Activated CD8-positive, alpha-beta T cell treated with anti-CD3 and anti-CD28 coated beads, Interleukin-2, amount 10 ng/mL, durations not matched to agents 7 days and 5 days (primary cell): ENCODE measurements at regions not wholly inside any gene's neighbourhood (a gene's known extent, or its start where the extent isn't known, plus 50 kb on each side); places are given as distances from the start of the nearest gene placed in this dataset.

Experiments used
- ATAC-seq: fragments of 150-1000 bp; cut with Tn5 transposase; one replicate; pipeline ENCODE4 v1.10.0; 2021; ENCODE audit warnings: moderate library complexity
- CTCF ChIA-PET: fragments of 350-600 bp; sonication (Branson Sonifier 250); formaldehyde crosslinking; loops from one replicate; lab custom pipeline; 2021; ENCODE audit warnings: antibody characterized with exemption; lab: Charles Lee
- POLR2A ChIA-PET: fragments of 350-600 bp; sonication (Branson Sonifier 250); formaldehyde crosslinking; loops from one replicate; lab custom pipeline; 2021; ENCODE audit warnings: antibody characterized with exemption; lab: Charles Lee
- DNase-seq: peaks from one replicate; pipeline ENCODE4 v3.0.0-alpha.2; 2020
- H3K27ac Mint-ChIP-seq: one replicate; pipeline ENCODE4 v1.8.0; 2021; ENCODE audit warnings: mild to moderate bottlenecking, mixed read lengths
- H3K27me3 Mint-ChIP-seq: one replicate; pipeline ENCODE4 v1.8.0; 2021; ENCODE audit warnings: low read depth, mixed read lengths
- H3K36me3 Mint-ChIP-seq: one replicate; pipeline ENCODE4 v1.8.0; 2021; ENCODE audit warnings: low read depth, mixed read lengths
- H3K4me1 Mint-ChIP-seq: one replicate; pipeline ENCODE4 v1.8.0; 2021; ENCODE audit warnings: low read depth, mixed read lengths
- H3K4me3 Mint-ChIP-seq: one replicate; pipeline ENCODE4 v1.8.0; 2021; ENCODE audit warnings: mild to moderate bottlenecking, mixed read lengths
- H3K9me3 Mint-ChIP-seq: one replicate; pipeline ENCODE4 v1.8.0; 2022; ENCODE audit warnings: mixed read lengths; ENCODE audit not compliant: insufficient read depth

GRCh38 chr1:22237433-22238093 lies 94.7 kb upstream of the WNT4 start:
- H3K9me3 Mint-ChIP-seq: no peaks in the 10 kb centered on the region
- no peaks in the 10 kb centered on the region for H3K36me3 Mint-ChIP-seq
- peaks cover 6% of the 10 kb centered on the region for H3K27me3 Mint-ChIP-seq
- ChIA-PET POLR2A (no interaction called here), CTCF (no interaction called here)
- DNase-seq (no peak), ATAC-seq (no peak)
- H3K4me3 Mint-ChIP-seq: no peak overlapping the region
- H3K4me1 Mint-ChIP-seq: no peaks in the 10 kb centered on the region
- no peak overlapping the region for H3K27ac Mint-ChIP-seq

DNA sequence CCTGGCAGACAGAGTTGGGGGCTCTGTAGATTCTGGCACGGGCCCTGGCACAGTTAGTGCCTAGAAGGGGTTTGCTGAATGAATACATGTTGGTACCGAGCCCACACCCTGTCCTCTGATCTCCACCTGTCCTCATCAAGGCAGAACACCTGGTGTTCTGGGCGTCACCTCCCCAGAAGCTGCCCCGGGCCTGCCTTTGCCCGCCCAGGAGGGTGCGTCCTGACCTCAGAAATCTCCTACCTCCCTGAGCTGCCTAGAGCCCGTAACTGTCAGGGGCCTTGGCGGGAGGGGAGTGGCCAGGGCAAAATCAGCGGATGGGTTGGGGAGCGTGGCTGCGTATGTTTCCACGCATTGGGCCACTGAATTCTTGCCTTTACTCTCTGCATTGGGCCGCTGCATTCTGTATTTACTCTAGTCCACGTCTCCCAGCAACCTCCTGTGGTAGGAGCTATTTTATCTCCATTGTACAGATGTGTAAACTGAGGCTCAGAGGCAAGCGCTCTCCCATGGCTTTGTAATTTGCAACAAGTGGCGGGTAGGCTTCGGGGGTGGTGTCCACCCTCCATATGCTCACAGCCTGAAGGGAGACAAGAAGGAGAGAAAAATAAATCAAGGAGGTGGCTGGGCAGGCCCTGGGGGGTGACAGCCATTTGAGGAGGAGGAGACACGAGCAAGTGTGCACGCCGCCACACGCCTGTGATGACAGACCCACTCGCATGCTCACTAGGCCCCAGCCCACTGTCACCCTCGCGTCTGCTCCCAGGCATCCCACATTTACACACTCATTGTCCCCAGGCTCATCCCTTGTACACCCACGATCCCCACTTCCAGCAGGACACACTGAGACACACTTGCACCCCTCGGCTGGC lies 95.7 kb upstream of the WNT4 start:
- Mint-ChIP-seq H3K9me3 (no peaks in the 10 kb centered on the region), H3K4me1 (no peaks in the 10 kb centered on the region), H3K36me3 (no peaks in the 10 kb centered on the region), H3K27me3 (peaks cover 6% of the 10 kb centered on the region), H3K4me3 (no peak overlapping the region), H3K27ac (no peak overlapping the region)
- DNase-seq (no peak), ATAC-seq (no peak)
- ChIA-PET CTCF (no interaction called here), POLR2A (no interaction called here)

DNA sequence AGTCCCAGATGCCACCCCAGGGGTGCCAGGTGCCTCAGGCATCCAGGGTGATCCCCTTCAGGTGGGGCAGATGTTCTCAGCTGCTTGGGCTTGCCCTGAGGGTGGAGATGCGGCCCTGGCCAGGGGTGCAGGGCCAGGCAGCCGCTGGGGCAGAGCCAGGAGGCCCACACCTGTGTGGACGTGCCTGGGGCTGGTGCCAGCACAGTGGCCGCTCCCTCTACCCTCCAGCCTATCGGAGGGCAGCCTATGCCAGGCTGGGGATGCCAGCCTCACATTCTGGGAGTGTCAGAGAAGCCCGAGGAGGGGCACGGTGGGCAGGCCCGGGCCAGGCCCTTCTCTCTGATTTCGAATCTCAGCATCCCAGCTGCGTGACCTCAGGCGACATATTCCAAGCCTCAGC lies 96.5 kb upstream of the WNT4 start:
- Mint-ChIP-seq H3K9me3 (no peaks in the 10 kb centered on the region), H3K4me3 (no peak overlapping the region), H3K27me3 (peaks cover 4% of the 10 kb centered on the region), H3K36me3 (no peaks in the 10 kb centered on the region), H3K4me1 (no peaks in the 10 kb centered on the region), H3K27ac (no peak overlapping the region)
- ATAC-seq (no peak), DNase-seq (no peak)
- POLR2A ChIA-PET: no interaction called here
- CTCF ChIA-PET: no interaction called here

GRCh38 chr1:22241250-22241649 lies 98.4 kb upstream of the WNT4 start:
- Mint-ChIP-seq H3K4me3 (no peak overlapping the region), H3K4me1 (no peaks in the 10 kb centered on the region), H3K9me3 (no peaks in the 10 kb centered on the region), H3K36me3 (no peaks in the 10 kb centered on the region), H3K27me3 (peaks cover 3% of the 10 kb centered on the region), H3K27ac (no peak overlapping the region)
- ChIA-PET CTCF (no interaction called here), POLR2A (no interaction called here)
- no peak for ATAC-seq
- no peak for DNase-seq

DNA sequence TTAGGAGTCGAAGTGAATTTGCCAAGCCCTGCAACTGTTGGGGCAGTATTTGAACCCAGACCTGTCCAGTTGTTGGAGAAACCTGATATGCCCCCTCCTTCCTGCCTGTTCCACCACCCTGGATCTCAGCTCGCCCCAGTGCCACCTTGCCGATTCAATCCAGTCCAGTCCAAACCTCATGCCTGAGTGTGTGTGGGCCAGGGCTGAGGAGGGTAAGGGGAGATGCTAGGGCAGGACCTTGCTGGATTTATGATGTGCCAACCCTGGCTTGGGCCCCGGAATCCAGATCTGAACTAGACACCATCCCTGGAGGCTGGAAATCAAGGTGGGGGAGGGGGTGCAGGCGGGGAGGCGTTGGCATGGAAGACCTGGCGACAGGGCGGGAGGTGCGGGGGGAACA lies 98.9 kb upstream of the WNT4 start:
- no peak for ATAC-seq
- no peaks in the 10 kb centered on the region for H3K9me3 Mint-ChIP-seq
- H3K36me3 Mint-ChIP-seq: no peaks in the 10 kb centered on the region
- ChIA-PET CTCF (no interaction called here), POLR2A (no interaction called here)
- H3K27ac Mint-ChIP-seq: no peak overlapping the region
- peaks cover 6% of the 10 kb centered on the region for H3K27me3 Mint-ChIP-seq
- DNase-seq: no peak
- no peaks in the 10 kb centered on the region for H3K4me1 Mint-ChIP-seq
- no peak overlapping the region for H3K4me3 Mint-ChIP-seq

DNA sequence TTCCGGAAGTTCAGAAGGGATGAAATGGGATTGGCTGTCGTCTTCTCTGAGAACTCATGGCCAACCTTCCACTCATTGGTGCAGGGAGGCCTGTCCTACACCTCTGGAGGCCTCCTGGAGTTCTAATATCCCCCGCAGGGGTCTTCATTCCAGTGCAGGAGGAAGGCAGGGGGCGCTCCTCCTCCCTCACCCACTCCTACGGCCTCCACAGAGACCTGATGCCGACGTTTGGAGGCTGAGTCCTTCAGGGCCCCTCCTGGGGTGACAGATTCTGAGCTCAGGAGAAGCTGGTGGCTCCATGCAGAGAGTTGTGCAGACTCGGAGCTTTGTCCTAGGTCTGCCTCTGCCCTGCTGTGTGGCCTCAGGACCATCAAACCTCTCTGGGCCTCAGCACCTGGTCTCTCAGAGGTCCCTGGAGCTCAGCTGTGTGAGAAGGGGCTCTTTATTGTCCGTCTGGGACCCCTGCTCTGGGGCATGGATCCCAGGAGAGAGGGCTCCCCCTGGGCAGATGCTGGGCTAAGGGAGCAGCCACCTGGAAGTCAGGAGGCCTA lies 102.3 kb upstream of the WNT4 start:
- Mint-ChIP-seq H3K9me3 (no peaks in the 10 kb centered on the region), H3K4me3 (no peak overlapping the region), H3K36me3 (no peaks in the 10 kb centered on the region), H3K27ac (no peak overlapping the region), H3K27me3 (peaks cover 6% of the 10 kb centered on the region), H3K4me1 (no peaks in the 10 kb centered on the region)
- DNase-seq (no peak), ATAC-seq (no peak)
- ChIA-PET POLR2A (no interaction called here), CTCF (no interaction called here)

DNA sequence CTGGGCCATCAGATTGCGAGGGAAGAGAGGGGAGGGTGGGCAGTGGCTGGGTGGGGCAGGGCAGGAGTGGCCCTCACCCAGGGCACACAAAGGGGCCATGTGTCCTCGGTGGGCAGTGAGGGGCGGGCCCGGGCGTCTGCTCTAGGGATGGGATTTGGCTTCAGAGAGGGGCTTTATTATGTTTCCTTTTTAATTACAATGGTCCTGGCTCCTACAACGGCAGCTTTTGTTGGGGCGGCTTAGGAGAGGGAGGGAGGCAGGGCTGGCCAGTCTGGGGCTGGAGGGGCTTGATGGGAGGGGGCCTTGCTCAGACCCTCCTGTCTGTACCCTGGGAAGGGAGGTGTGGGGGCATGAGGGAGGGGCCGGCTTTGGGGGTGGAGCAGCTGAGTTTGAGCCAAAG lies 102.8 kb upstream of the WNT4 start:
- no peaks in the 10 kb centered on the region for H3K36me3 Mint-ChIP-seq
- H3K4me1 Mint-ChIP-seq: no peaks in the 10 kb centered on the region
- no peaks in the 10 kb centered on the region for H3K9me3 Mint-ChIP-seq
- CTCF ChIA-PET: no interaction called here
- POLR2A ChIA-PET: no interaction called here
- peaks cover 6% of the 10 kb centered on the region for H3K27me3 Mint-ChIP-seq
- no peak overlapping the region for H3K4me3 Mint-ChIP-seq
- no peak for ATAC-seq
- H3K27ac Mint-ChIP-seq: no peak overlapping the region
- DNase-seq: no peak

DNA sequence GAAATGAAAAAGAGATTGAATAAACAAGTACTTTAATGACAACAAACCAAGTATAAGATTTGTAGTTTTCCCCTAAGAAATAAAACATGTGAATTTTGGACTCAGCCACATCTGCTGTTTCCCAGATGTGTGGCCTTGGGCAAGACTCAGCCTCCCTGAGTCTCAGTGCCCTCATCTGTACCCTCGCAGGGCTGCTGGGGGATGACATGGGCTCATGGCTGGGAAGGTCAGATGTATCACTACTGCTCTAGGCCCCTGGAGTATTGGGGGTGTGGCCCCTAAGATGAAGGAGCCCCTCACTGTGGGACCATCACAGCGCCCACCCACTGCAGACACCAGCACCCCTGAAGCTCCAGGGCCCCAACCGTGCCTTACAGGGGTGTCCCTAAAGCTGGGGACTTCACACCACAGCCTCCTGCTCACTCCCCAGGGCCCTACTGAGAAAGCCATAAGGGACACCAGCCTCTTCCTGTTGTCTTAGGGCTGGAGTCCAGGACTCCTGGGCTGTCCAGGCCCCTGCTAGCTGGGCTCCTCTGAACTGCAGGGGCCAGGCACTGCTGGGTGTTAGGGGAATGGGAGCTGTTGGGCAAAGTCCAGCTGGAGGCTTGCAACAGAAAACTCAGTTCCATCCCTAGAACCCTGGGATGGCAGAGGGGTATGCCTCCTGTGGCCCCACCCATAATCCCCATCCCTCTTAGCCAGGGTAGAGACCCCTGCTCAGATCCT lies 104.0 kb upstream of the WNT4 start:
- Mint-ChIP-seq H3K4me3 (no peak overlapping the region), H3K27ac (no peak overlapping the region), H3K4me1 (no peaks in the 10 kb centered on the region), H3K9me3 (no peaks in the 10 kb centered on the region), H3K36me3 (no peaks in the 10 kb centered on the region), H3K27me3 (peaks cover 6% of the 10 kb centered on the region)
- no peak for DNase-seq
- ChIA-PET POLR2A (no interaction called here), CTCF (no interaction called here)
- ATAC-seq: no peak

DNA sequence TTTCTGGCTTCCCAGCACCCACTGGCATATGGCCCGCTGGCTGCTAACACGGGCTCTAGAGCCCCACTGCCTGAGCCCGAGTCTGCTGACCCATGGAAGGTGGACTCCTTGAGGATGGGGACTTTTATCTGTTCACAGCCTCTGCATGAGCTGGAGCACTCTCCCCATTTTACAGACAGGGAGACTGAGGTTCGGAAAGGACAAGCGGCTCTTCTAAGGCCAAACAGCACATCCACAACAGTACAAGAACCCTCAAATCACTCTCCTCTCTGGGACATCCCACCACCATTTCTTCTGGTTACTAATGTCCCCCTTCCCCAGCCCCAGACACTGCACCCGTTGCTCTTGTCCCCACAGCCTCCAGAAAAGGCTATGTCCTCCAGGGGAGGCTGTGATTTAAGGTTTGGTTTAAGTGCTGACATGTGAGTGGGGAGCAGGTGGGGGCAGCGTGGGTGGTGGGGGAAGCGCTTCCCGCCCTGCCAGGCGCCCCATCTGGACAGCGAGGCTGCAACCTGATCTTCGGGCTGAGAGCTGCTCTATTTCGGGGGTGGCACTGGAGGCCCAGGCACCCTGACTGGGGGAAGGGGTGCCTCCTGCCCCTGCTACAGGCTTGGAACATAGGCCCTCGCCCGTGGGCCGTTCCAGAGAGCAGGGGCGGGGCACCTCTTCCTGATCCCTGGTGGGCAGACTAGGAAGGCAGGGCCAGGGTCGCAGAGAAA lies 104.8 kb upstream of the WNT4 start:
- no peak for ATAC-seq
- Mint-ChIP-seq H3K4me3 (no peak overlapping the region), H3K4me1 (no peaks in the 10 kb centered on the region), H3K36me3 (no peaks in the 10 kb centered on the region), H3K9me3 (no peaks in the 10 kb centered on the region), H3K27me3 (peaks cover 6% of the 10 kb centered on the region), H3K27ac (no peak overlapping the region)
- CTCF ChIA-PET: no interaction called here
- DNase-seq: no peak
- POLR2A ChIA-PET: interaction anchor here (0.6 kb wide), 1 partner anchor 10 kb away, joined by 3 read pairs; no protein-coding TSS in a partner anchor

DNA sequence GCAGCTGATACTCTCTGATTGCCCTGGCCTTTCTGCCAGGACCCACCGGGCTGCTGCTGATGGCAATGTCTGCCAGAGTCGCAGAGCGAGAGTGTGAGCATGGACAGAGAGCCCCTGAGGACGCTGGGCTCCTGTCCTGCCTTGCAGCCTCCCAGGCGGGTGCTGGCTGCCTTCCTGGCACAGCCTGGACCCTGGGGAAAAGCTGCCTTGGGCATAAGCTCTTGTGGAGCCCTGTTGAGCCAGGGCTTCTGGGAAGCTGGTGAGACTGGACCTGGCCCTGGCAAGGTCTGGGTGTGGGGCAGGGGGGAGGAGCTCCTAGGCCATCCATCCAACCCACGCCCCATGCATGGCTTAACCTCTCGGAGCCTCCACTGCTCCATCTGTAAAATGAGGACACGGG lies 105.8 kb upstream of the WNT4 start:
- CTCF ChIA-PET: no interaction called here
- ATAC-seq: no peak
- H3K4me1 Mint-ChIP-seq: no peaks in the 10 kb centered on the region
- no peak for DNase-seq
- no peak overlapping the region for H3K27ac Mint-ChIP-seq
- peaks cover 11% of the 10 kb centered on the region for H3K27me3 Mint-ChIP-seq
- H3K4me3 Mint-ChIP-seq: no peak overlapping the region
- no peaks in the 10 kb centered on the region for H3K36me3 Mint-ChIP-seq
- POLR2A ChIA-PET: no interaction called here
- no peaks in the 10 kb centered on the region for H3K9me3 Mint-ChIP-seq

DNA sequence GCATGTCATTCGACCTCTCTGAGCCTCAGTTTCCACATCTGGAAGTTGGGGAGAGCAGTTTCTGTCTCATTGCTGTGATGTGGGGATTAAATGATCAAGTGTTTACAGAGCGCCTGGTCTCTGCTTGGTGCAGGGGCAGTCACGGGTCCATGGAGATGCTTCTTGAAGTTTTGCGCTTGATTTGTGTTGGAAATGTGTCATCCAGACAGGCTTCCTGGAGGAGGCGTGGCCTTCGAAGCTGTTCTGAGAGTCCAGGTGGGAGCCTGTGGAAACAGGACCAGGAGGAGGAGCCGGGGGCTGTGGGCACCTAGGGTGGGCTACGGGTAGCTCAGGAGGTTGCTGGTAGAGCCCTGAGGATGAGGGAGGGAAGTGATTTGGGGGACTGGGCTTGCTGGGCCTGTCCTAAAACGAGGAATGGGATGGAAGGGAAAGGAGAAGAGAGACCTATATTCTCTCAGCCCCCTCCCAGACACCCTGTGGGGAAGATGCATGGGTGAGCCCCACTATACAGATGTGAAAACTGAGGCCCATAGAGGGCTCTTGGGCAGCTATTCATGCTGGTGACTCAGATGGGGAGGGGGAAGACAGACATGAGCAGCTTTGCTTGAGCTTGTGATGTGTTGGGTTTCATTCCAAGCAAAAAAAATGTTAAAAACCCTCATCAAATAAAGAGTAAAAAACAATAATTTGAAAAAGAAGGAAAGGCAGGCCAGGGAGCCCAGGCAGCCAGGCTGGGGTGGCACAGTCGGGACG lies 107.2 kb upstream of the WNT4 start:
- no peak overlapping the region for H3K27ac Mint-ChIP-seq
- peaks cover 11% of the 10 kb centered on the region for H3K27me3 Mint-ChIP-seq
- H3K36me3 Mint-ChIP-seq: no peaks in the 10 kb centered on the region
- no peak overlapping the region for H3K4me3 Mint-ChIP-seq
- CTCF ChIA-PET: no interaction called here
- ATAC-seq (no peak), DNase-seq (no peak)
- H3K9me3 Mint-ChIP-seq: no peaks in the 10 kb centered on the region
- POLR2A ChIA-PET: no interaction called here
- no peaks in the 10 kb centered on the region for H3K4me1 Mint-ChIP-seq
